Heart left ventricle (tissue), 16 donors: ENCODE measurements at regions not wholly inside any gene's neighbourhood (a gene's known extent, or its start where the extent isn't known, plus 50 kb on each side); places are given as distances from the start of the nearest gene placed in this dataset.
A peak's percentile ranks its signal among the peaks of the same experiment; 100 is the strongest.

Source experiments
- ATAC-seq, 4 donors: fragments of 200-7000 bp; cut with Tn5 transposase; one replicate each; pipeline ENCODE4 v1.9.1; 2020 to 2022; ENCODE audit warnings: moderate library complexity in 4 of 4, mild to moderate bottlenecking in 3 of 4, moderate number of reproducible peaks in 1 of 4
- DNase-seq, 5 donors: peaks; one replicate each; pipeline ENCODE4 v3.0.0-alpha.2; 2020
- H3K27ac ChIP-seq, 12 donors: fragments of 200-600 bp; sonication (generic) in 4 of 12; one replicate each; pipeline versions ENCODE4 v1.5.0 to v1.8.0; 2016 to 2022; ENCODE audit warnings: mild to moderate bottlenecking in 2 of 12
- H3K27me3 ChIP-seq, 9 donors: fragments of 200-600 bp; sonication (generic) in 2 of 9; one replicate each; pipeline versions ENCODE4 v1.5.1 to v1.8.0; 2016 to 2022; ENCODE audit warnings: mild to moderate bottlenecking in 3 of 9
- H3K36me3 ChIP-seq, 9 donors: fragments of 200-600 bp; sonication (generic) in 2 of 9; one replicate each; pipeline versions ENCODE4 v1.5.0 to v1.8.0; 2018 to 2022; ENCODE audit warnings: mild to moderate bottlenecking in 2 of 9
- H3K4me1 ChIP-seq, 12 donors: fragments of 200-600 bp; sonication (generic) in 4 of 12; one replicate each; pipeline versions ENCODE4 v1.5.0 to v1.8.0; 2016 to 2022; ENCODE audit warnings: mild to moderate bottlenecking in 3 of 12
- H3K4me3 ChIP-seq, 12 donors: fragments of 200-600 bp; sonication (generic) in 4 of 12; one replicate each; pipeline versions ENCODE4 v1.5.0 to v1.8.0; 2017 to 2022; ENCODE audit warnings: mild to moderate bottlenecking in 9 of 12, moderate library complexity in 4 of 12
- H3K9me3 ChIP-seq, 12 donors: fragments of 200-600 bp; sonication (generic) in 4 of 12; one replicate each; pipeline versions ENCODE4 v1.5.0 to v1.8.0; 2016 to 2022; ENCODE audit warnings: mild to moderate bottlenecking in 1 of 12
- POLR2A ChIP-seq, 2 donors: fragments of 450-650 bp; IDR thresholded peaks; one replicate each; pipeline ENCODE4 v1.6.1; 2017; ENCODE audit warnings: antibody characterized with exemption in 2 of 2, mild to moderate bottlenecking in 2 of 2, moderate library complexity in 2 of 2
- WGBS, 4 donors: extraction: QIAGEN DNeasy Blood & Tissue Kit in 2 of 4; methylation state at CpG; one replicate each; pipeline versions ENCODE4 v1.1.5 to v1.1.7; 2013 to 2018; 5-methylcytosine and 5-hydroxymethylcytosine counted together
- intact Hi-C, 10 donors: fragments of 100-400 bp; cut with DNase I; formaldehyde crosslinking; loops; one replicate each; pipeline versions ENCODE4 v1.11.1 to v1.14.2; 2022
- TF ChIP-seq, protein P1 (sequence below), 12 donors: fragments of 200-600 bp; sonication (generic) in 4 of 12; IDR thresholded peaks; one replicate each; pipeline versions ENCODE4 v1.5.0 to v1.8.0; 2018 to 2022; ENCODE audit warnings: antibody characterized with exemption in 12 of 12, mild to moderate bottlenecking in 5 of 12
- donor health status: ischemic (EF 13 %, LVEDD 7.1; RV severe dilation, severe dysfunction).
- donor health status: healthy with polysubstance abuse.
- donor health status: DM: no; HTN: yes; CAD: no.
- donor health status: DM: no; HTN: no; CAD: no.
- donor health status: ischemic (EF 25% LVEDD 6.9; RV normal size, moderate dysfunction).
- donor health status: ischemic (EF 25% LVEDD 5.7; RV mildly dilated, moderate dysfunction).
- donor health status: healthy.
- donor health status: DM: yes; HTN: yes; CAD: no.
- donor health status: ischemic (EF 35%, LVEDD 5.7; RV mildly dilated, moderate dysfunction).
- donor health status: nonischemic (EF 11% LVEDD 7.7; RV severe dilation, severe dysfunction).
- donor health status: DM: yes; HTN: yes; CAD: no.
- donor health status: PGD.
- donor health status: ischemic (EF 29% LVEDD 5.4; RV normal size, mild dysfunction).
- donor health status: nonischemic (EF 23%, LVEDD 6.1; RV moderate dilation, normal function).

DNA sequence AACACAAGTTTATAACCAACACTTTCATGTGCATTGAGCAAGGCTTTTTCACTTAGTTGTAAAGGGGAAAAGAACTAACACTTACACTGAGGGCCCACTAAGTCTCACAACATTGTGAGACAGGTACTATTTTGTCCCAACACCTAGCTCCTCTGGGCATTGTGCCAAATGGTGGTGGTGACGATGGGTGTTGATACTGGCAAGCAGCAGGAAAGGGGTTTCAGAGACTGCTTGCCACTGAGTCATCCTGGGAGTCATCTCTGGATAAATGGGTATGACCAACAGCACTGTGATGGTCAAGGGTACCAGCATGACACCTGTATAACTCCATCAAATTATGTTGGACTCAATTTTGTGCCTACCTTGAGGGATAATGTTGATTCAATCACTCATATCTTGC is 138.8 kb upstream of the ITGA6 start:
- Histone ChIP-seq H3K36me3 (no peaks in the 10 kb centered on the region), H3K9me3 (no peaks in the 10 kb centered on the region), H3K27me3 (no peaks in the 10 kb centered on the region), H3K4me3 (no peak overlapping the region), H3K4me1 (peaks cover 0 to 52% (median 34%) of the 10 kb centered on the region in 12 donors), H3K27ac (no peak overlapping the region)
- WGBS, 4 donors = 23 to 45% (median 38%) methylated on average over 1 of the region's 1 CpG
- DNase-seq = no peak
- intact Hi-C loops = loop anchor here in 2 of 10 donors (5.0 to 10.0 kb wide), 2 partner anchors 71 to 166 kb away; no protein-coding TSS in a partner anchor
- no peak for TF ChIP-seq POLR2A (IDR thresholded peaks at IDR 0.05)
- TF ChIP-seq, protein P1, sequence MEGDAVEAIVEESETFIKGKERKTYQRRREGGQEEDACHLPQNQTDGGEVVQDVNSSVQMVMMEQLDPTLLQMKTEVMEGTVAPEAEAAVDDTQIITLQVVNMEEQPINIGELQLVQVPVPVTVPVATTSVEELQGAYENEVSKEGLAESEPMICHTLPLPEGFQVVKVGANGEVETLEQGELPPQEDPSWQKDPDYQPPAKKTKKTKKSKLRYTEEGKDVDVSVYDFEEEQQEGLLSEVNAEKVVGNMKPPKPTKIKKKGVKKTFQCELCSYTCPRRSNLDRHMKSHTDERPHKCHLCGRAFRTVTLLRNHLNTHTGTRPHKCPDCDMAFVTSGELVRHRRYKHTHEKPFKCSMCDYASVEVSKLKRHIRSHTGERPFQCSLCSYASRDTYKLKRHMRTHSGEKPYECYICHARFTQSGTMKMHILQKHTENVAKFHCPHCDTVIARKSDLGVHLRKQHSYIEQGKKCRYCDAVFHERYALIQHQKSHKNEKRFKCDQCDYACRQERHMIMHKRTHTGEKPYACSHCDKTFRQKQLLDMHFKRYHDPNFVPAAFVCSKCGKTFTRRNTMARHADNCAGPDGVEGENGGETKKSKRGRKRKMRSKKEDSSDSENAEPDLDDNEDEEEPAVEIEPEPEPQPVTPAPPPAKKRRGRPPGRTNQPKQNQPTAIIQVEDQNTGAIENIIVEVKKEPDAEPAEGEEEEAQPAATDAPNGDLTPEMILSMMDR (IDR thresholded peaks at IDR 0.05) = no peak
- ATAC-seq = no peak

DNA sequence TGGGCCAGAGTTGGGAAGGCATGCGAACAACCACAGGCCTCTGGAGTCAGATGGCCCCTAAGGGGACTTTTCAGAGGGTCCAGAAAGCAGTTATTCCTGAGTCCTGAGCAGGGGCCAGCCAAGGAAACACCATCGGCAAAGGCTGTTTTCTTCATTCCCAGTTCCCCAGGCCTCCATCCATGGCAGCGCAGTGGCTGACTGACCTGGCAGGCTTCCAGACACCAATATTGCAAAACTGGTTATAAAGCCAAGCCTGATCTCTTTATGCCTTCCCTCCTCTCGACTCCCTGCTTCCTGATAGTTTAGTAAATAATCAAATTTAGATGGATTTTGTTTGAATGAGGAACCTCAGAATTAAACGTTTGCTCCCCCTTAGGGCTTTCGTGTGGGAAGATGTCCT is 133.4 kb upstream of the ITGA6 start:
- DNase-seq (peak in 3 of 5 donors; percentile 31 to 58 (median 50)), ATAC-seq (peak in 2 of 4 donors; percentile 40 to 50)
- TF ChIP-seq, protein P1 (IDR thresholded peaks at IDR 0.05) = no peak
- no peak for TF ChIP-seq POLR2A (IDR thresholded peaks at IDR 0.05)
- Histone ChIP-seq H3K27ac (no peak overlapping the region), H3K9me3 (no peaks in the 10 kb centered on the region), H3K36me3 (no peaks in the 10 kb centered on the region), H3K27me3 (peaks cover 0 to 5% (median 0%) of the 10 kb centered on the region in 9 donors), H3K4me1 (peaks cover 0 to 11% (median 0%) of the 10 kb centered on the region in 12 donors), H3K4me3 (no peak overlapping the region)
- intact Hi-C loops = no loop called here
- WGBS, 4 donors = 50 to 68% (median 57%) methylated on average over 6 of the region's 6 CpGs

DNA sequence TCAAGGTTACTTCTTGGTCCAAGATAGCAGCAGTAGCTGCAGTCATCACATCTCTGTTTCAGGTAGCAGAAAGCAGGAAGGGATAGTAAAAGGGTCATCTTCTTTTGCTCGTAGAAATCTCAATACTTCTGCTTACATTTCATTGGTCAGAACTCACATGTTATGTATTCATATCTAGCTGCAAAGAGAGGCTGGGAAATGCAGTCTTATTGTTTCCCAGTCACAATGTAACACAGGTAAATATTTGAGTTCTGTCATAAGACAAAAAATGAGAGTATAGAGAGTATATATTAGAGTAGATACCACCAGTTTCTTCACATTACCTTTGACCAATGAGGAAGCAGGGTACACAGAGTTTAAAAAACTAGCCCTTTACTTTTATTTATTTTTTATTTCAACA is 132.4 kb upstream of the ITGA6 start:
- ATAC-seq (no peak), DNase-seq (no peak)
- Histone ChIP-seq H3K27me3 (peaks cover 0 to 5% (median 0%) of the 10 kb centered on the region in 9 donors), H3K27ac (no peak overlapping the region), H3K4me1 (peaks cover 0 to 13% (median 0%) of the 10 kb centered on the region in 12 donors), H3K4me3 (no peak overlapping the region), H3K9me3 (no peaks in the 10 kb centered on the region), H3K36me3 (no peaks in the 10 kb centered on the region)
- intact Hi-C loops = no loop called here
- 78 to 86% (median 83%) methylated on average over 1 of the region's 1 CpG for whole genome bisulfite sequencing, 4 donors
- no peak for TF ChIP-seq POLR2A (IDR thresholded peaks at IDR 0.05)
- TF ChIP-seq, protein P1 (IDR thresholded peaks at IDR 0.05) = no peak

DNA sequence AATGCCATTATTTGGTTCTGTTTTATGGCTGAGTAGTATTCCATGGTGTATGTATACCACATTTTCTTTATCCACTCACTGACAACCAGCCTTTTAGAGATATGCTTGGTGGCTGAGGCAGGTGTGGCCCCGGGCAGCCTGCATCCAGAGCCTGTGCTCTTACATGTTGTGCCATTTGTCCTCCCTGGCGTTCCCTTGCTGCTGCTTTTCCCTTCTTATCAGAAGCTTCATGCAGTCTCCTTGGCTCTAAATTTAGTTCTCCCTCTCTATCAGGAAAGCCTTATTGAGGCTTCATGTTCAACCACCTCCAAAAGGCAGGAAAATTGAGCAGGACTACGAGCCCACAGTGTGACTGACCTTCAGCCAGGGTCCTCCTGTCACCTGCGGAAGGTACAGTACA is 131.7 kb upstream of the ITGA6 start:
- no peaks in the 10 kb centered on the region for H3K36me3 ChIP-seq
- 61 to 74% (median 67%) methylated on average over 4 of the region's 4 CpGs for WGBS, 4 donors
- TF ChIP-seq, protein P1 (IDR thresholded peaks at IDR 0.05) = no peak
- TF ChIP-seq POLR2A (IDR thresholded peaks at IDR 0.05) = no peak
- no peak overlapping the region for H3K4me3 ChIP-seq
- H3K9me3 ChIP-seq = peaks cover 0 to 2% (median 0%) of the 10 kb centered on the region in 12 donors
- H3K27ac ChIP-seq = no peak overlapping the region
- peak in 1 of 5 donors; percentile 30 for DNase-seq
- peaks cover 0 to 14% (median 0%) of the 10 kb centered on the region in 12 donors for H3K4me1 ChIP-seq
- H3K27me3 ChIP-seq = peaks cover 0 to 5% (median 0%) of the 10 kb centered on the region in 9 donors
- intact Hi-C loops = no loop called here
- peak in 3 of 4 donors; percentile 44 to 72 (median 63) for ATAC-seq
